Progenitor cell of endocrine pancreas (in vitro differentiated cells): ENCODE measurements at regions not wholly inside any gene's neighbourhood (a gene's known extent, or its start where the extent isn't known, plus 50 kb on each side); places are given as distances from the start of the nearest gene placed in this dataset.
"Not testable (repeated sequence)": the region's sequence is repeated elsewhere in the genome, so short reads cannot be mapped to it uniquely, and the experiment has no call there.

Experiments
- DNase-seq: peaks from one replicate; pipeline ENCODE4 v3.0.0; 2021; ENCODE audit warnings: low spot score; ENCODE audit not compliant: unreplicated experiment
- H3K27ac Mint-ChIP-seq: 2 replicates; pipeline ENCODE4 v1.8.0; 2021; ENCODE audit warnings: mild to moderate bottlenecking, moderate library complexity, mixed read lengths
- H3K27me3 Mint-ChIP-seq: 2 replicates; pipeline ENCODE4 v1.8.0; 2021; ENCODE audit warnings: mixed read lengths
- H3K36me3 Mint-ChIP-seq: 2 replicates; pipeline ENCODE4 v1.8.0; 2022; ENCODE audit warnings: mixed read lengths; ENCODE audit not compliant: insufficient read depth
- H3K4me1 Mint-ChIP-seq: 2 replicates; pipeline ENCODE4 v1.8.0; 2021; ENCODE audit warnings: low read depth, mixed read lengths
- H3K4me3 Mint-ChIP-seq: 2 replicates; pipeline ENCODE4 v1.8.0; 2021; ENCODE audit warnings: low read depth, mild to moderate bottlenecking, moderate library complexity, mixed read lengths
- H3K9me3 Mint-ChIP-seq: 2 replicates; pipeline ENCODE4 v1.8.0; 2021; ENCODE audit warnings: low read depth, mixed read lengths
- CTCF ChIP-seq: fragments of 200-600 bp; sonication (generic); IDR thresholded peaks from one replicate; pipeline ENCODE4 v1.5.0; 2021; ENCODE audit warnings: antibody characterized with exemption, mild to moderate bottlenecking; ENCODE audit not compliant: unreplicated experiment

- H3K27me3 Mint-ChIP-seq, result peaks cover 14% of the 10 kb centered on the region
- peaks cover 1% of the 10 kb centered on the region for H3K4me1 Mint-ChIP-seq
- H3K9me3 Mint-ChIP-seq, result no peaks in the 10 kb centered on the region
- no peak overlapping the region for H3K4me3 Mint-ChIP-seq
- H3K27ac Mint-ChIP-seq, result no peak overlapping the region
- H3K36me3 Mint-ChIP-seq, result no peaks in the 10 kb centered on the region
- TF ChIP-seq CTCF, result no peak
- no peak for DNase-seq
Measured at GRCh38 chr2:16185801-16186272, 245.5 kb downstream of the MYCN start.

- Mint-ChIP-seq H3K27ac (no peak overlapping the region), H3K9me3 (no peaks in the 10 kb centered on the region), H3K27me3 (peaks cover 10% of the 10 kb centered on the region), H3K4me1 (peaks cover 4% of the 10 kb centered on the region), H3K4me3 (no peak overlapping the region), H3K36me3 (no peaks in the 10 kb centered on the region)
- no peak for DNase-seq
- no peak for TF ChIP-seq CTCF
Measured at GRCh38 chr2:16184945-16185660, 244.8 kb downstream of the MYCN start.

GRCh38 chr2:16184341-16184890 is 244.1 kb downstream of the MYCN start:
- Mint-ChIP-seq H3K9me3 (no peaks in the 10 kb centered on the region), H3K4me1 (peaks cover 10% of the 10 kb centered on the region), H3K27me3 (peaks cover 10% of the 10 kb centered on the region), H3K36me3 (no peaks in the 10 kb centered on the region), H3K27ac (no peak overlapping the region), H3K4me3 (no peak overlapping the region)
- no peak for DNase-seq
- TF ChIP-seq CTCF, result no peak

- Mint-ChIP-seq H3K36me3 (no peaks in the 10 kb centered on the region), H3K4me1 (peaks cover 10% of the 10 kb centered on the region), H3K9me3 (no peaks in the 10 kb centered on the region), H3K4me3 (no peak overlapping the region), H3K27ac (no peak overlapping the region), H3K27me3 (peaks cover 10% of the 10 kb centered on the region)
- DNase-seq, result no peak
- TF ChIP-seq CTCF, result no peak
Measured at GRCh38 chr2:16183345-16183744, 243.0 kb downstream of the MYCN start.

GRCh38 chr2:16182841-16183240 is 242.5 kb downstream of the MYCN start:
- H3K9me3 Mint-ChIP-seq, result no peaks in the 10 kb centered on the region
- TF ChIP-seq CTCF, result no peak
- no peak for DNase-seq
- H3K27me3 Mint-ChIP-seq, result peaks cover 7% of the 10 kb centered on the region
- H3K4me1 Mint-ChIP-seq, result peaks cover 10% of the 10 kb centered on the region
- no peak overlapping the region for H3K4me3 Mint-ChIP-seq
- no peak overlapping the region for H3K27ac Mint-ChIP-seq
- no peaks in the 10 kb centered on the region for H3K36me3 Mint-ChIP-seq

- H3K9me3 Mint-ChIP-seq, H3K36me3 Mint-ChIP-seq, H3K27ac Mint-ChIP-seq, H3K4me1 Mint-ChIP-seq, DNase-seq, H3K27me3 Mint-ChIP-seq, H3K4me3 Mint-ChIP-seq: not testable (repeated sequence)
Measured at GRCh38 chr2:16182311-16182815, 242.0 kb downstream of the MYCN start.
